SJCRH30 (cell line): ENCODE measurements at regions not wholly inside any gene's neighbourhood (a gene's known extent, or its start where the extent isn't known, plus 50 kb on each side); places are given as distances from the start of the nearest gene placed in this dataset.

ENCODE experiments used
- DNase-seq, 2 experiments: peaks; one replicate each; pipeline ENCODE4 v3.0.0-alpha.2; 2015 to 2020
- H3K27ac ChIP-seq: fragments of 250-450 bp; sonication (Bioruptor Pico); 2 replicates; pipeline ENCODE4 v1.5.1; 2020; ENCODE audit warnings: mild to moderate bottlenecking, moderate library complexity
- H3K27me3 ChIP-seq: fragments of 250-450 bp; sonication (Bioruptor Pico); 2 replicates; pipeline ENCODE4 v1.5.1; 2020; ENCODE audit warnings: mild to moderate bottlenecking, moderate library complexity
- H3K36me3 ChIP-seq: fragments of 250-450 bp; sonication (Bioruptor Pico); 2 replicates; pipeline ENCODE4 v1.5.1; 2020; ENCODE audit warnings: mild to moderate bottlenecking, moderate library complexity
- H3K4me1 ChIP-seq: fragments of 250-450 bp; sonication (Bioruptor Pico); 2 replicates; pipeline ENCODE4 v1.5.1; 2020; ENCODE audit warnings: mild to moderate bottlenecking, moderate library complexity
- H3K4me3 ChIP-seq: fragments of 250-450 bp; sonication (Bioruptor Pico); 2 replicates; pipeline ENCODE4 v1.5.1; 2020; ENCODE audit warnings: mild to moderate bottlenecking, moderate library complexity
- H3K9me3 ChIP-seq: fragments of 250-450 bp; sonication (Bioruptor Pico); replicated peaks from 2 replicates; pipeline ENCODE4 v1.5.1; 2020; ENCODE audit warnings: mild to moderate bottlenecking, moderate library complexity

GRCh38 chr4:73929278-73929677 is 52.5 kb downstream of the PF4 start:
- H3K27ac ChIP-seq: no peak overlapping the region
- H3K4me3 ChIP-seq: no peak overlapping the region
- H3K4me1 ChIP-seq: no peaks in the 10 kb centered on the region
- DNase-seq: no peak
- H3K9me3 ChIP-seq: no peaks in the 10 kb centered on the region
- H3K36me3 ChIP-seq: no peaks in the 10 kb centered on the region
- no peaks in the 10 kb centered on the region for H3K27me3 ChIP-seq

- Histone ChIP-seq H3K4me3 (no peak overlapping the region), H3K36me3 (no peaks in the 10 kb centered on the region), H3K27me3 (no peaks in the 10 kb centered on the region), H3K27ac (no peak overlapping the region), H3K4me1 (no peaks in the 10 kb centered on the region), H3K9me3 (no peaks in the 10 kb centered on the region)
- no peak for DNase-seq
Observed at GRCh38 chr4:73923631-73923937, 54.4 kb downstream of the CXCL1 start.

- Histone ChIP-seq H3K9me3 (no peaks in the 10 kb centered on the region), H3K36me3 (no peaks in the 10 kb centered on the region), H3K27ac (no peak overlapping the region), H3K4me1 (no peaks in the 10 kb centered on the region), H3K4me3 (no peak overlapping the region), H3K27me3 (no peaks in the 10 kb centered on the region)
- peak in 1 of 2 experiments; percentile 38 for DNase-seq
Observed at GRCh38 chr4:73922766-73923630, 53.8 kb downstream of the CXCL1 start.

- no peak for DNase-seq
- Histone ChIP-seq H3K27ac (no peak overlapping the region), H3K4me3 (no peak overlapping the region), H3K9me3 (no peaks in the 10 kb centered on the region), H3K27me3 (no peaks in the 10 kb centered on the region), H3K36me3 (no peaks in the 10 kb centered on the region), H3K4me1 (peaks cover 4% of the 10 kb centered on the region; the same call in 1 of the 2 replicates)
Observed at GRCh38 chr4:73922317-73922716, 53.1 kb downstream of the CXCL1 start.
